Astrocyte (in vitro differentiated cells and primary cell): ENCODE measurements at regions not wholly inside any gene's neighbourhood (a gene's known extent, or its start where the extent isn't known, plus 50 kb on each side); places are given as distances from the start of the nearest gene placed in this dataset.

Experiments
- DNase-seq: peaks from one replicate; pipeline ENCODE4 v3.0.0-alpha.2; 2010; ENCODE audit warnings: low read depth
- FAIRE-seq: peaks from 2 replicates; lab custom pipeline; 2011; peaks lifted over from hg19 to GRCh38; lab: Jason Lieb, UNC
- H2AFZ ChIP-seq: 2 replicates; pipeline ENCODE4 v1.6.0; 2012; ENCODE audit warnings: low read depth, low read length, inconsistent platforms
- H3K27ac ChIP-seq: 2 replicates; pipeline ENCODE4 v1.5.1; 2011; ENCODE audit warnings: low read depth, low read length, inconsistent platforms
- H3K27me3 ChIP-seq: 2 replicates; pipeline ENCODE4 v1.6.0; 2011; ENCODE audit warnings: low read length, inconsistent platforms; ENCODE audit not compliant: insufficient read depth
- H3K36me3 ChIP-seq: 2 replicates; pipeline ENCODE4 v1.5.1; 2011; ENCODE audit warnings: low read length, inconsistent platforms; ENCODE audit not compliant: insufficient read depth
- H3K4me1 ChIP-seq: 2 replicates; pipeline ENCODE4 v1.5.1; 2011; ENCODE audit warnings: low read length, inconsistent platforms; ENCODE audit not compliant: insufficient read depth
- H3K4me2 ChIP-seq: 2 replicates; pipeline ENCODE4 v1.6.0; 2012; ENCODE audit warnings: low read length, inconsistent platforms
- H3K4me3 ChIP-seq: 2 replicates; pipeline ENCODE4 v1.5.1; 2011; ENCODE audit warnings: low read depth, mild to moderate bottlenecking, low read length, inconsistent platforms; ENCODE audit not compliant: insufficient read depth
- H3K79me2 ChIP-seq: 2 replicates; pipeline ENCODE4 v1.6.0; 2012; ENCODE audit warnings: mild to moderate bottlenecking, low read length, inconsistent platforms; ENCODE audit not compliant: insufficient read depth
- H3K9ac ChIP-seq: 2 replicates; pipeline ENCODE4 v1.6.0; 2012; ENCODE audit warnings: mild to moderate bottlenecking, low read length, inconsistent platforms
- H3K9me3 ChIP-seq: 2 replicates; pipeline ENCODE4 v1.5.1; 2012; ENCODE audit warnings: low read depth, mild to moderate bottlenecking, low read length, inconsistent platforms; ENCODE audit not compliant: insufficient read depth
- H4K20me1 ChIP-seq: 2 replicates; pipeline ENCODE4 v1.6.0; 2012; ENCODE audit warnings: low read length, inconsistent platforms; ENCODE audit not compliant: insufficient read depth
- H3K27ac Mint-ChIP-seq: one replicate; pipeline ENCODE4 v1.8.0; 2021; ENCODE audit warnings: mild to moderate bottlenecking, mixed read lengths; ENCODE audit not compliant: unreplicated experiment
- H3K27me3 Mint-ChIP-seq: one replicate; pipeline ENCODE4 v1.8.0; 2021; ENCODE audit warnings: low read depth, mixed read lengths; ENCODE audit not compliant: unreplicated experiment
- H3K36me3 Mint-ChIP-seq: one replicate; pipeline ENCODE4 v1.8.0; 2021; ENCODE audit warnings: low read depth, mixed read lengths; ENCODE audit not compliant: unreplicated experiment
- H3K4me1 Mint-ChIP-seq: one replicate; pipeline ENCODE4 v1.8.0; 2021; ENCODE audit warnings: low read depth, mixed read lengths; ENCODE audit not compliant: unreplicated experiment
- H3K4me3 Mint-ChIP-seq: one replicate; pipeline ENCODE4 v1.8.0; 2021; ENCODE audit warnings: mild to moderate bottlenecking, moderate library complexity, mixed read lengths; ENCODE audit not compliant: unreplicated experiment
- H3K9me3 Mint-ChIP-seq: one replicate; pipeline ENCODE4 v1.8.0; 2021; ENCODE audit warnings: mild to moderate bottlenecking, mixed read lengths; ENCODE audit not compliant: unreplicated experiment
- EZH2 ChIP-seq: IDR thresholded peaks from 2 replicates; pipeline ENCODE4 v1.6.1; 2012; ENCODE audit warnings: mild to moderate bottlenecking, low read length, inconsistent platforms; ENCODE audit not compliant: insufficient read depth
- TF ChIP-seq, protein P1 (sequence below): IDR thresholded peaks from 2 replicates; pipeline ENCODE4 v1.5.1; 2011; ENCODE audit warnings: low read depth, mild to moderate bottlenecking, inconsistent platforms, low read length, moderate library complexity; ENCODE audit not compliant: insufficient read depth

DNA sequence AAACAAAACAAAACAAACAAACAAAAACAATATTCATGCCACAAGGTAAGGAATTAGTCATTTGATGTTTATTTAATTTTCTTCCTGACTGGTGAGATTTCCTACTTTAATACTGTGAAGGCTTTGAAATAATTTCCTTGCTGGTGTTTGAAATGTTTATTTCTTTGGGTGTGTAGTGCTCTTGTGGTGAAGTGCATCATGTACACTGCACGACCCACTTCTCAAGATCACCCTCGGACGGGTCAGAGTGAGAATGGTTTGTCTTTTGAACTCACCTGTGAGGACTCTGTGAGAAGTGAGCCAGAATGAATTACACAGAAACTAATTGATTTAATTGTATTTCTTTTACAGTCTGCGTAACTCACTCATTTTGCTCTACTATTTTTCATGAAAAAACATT is 1211.5 kb downstream of the SORCS1 start:
- Mint-ChIP-seq H3K9me3 (no peaks in the 10 kb centered on the region), H3K36me3 (no peaks in the 10 kb centered on the region), H3K4me3 (no peak overlapping the region), H3K4me1 (peaks cover 8% of the 10 kb centered on the region), H3K27me3 (peaks cover 8% of the 10 kb centered on the region), H3K27ac (no peak overlapping the region)
- DNase-seq, result no peak
- Histone ChIP-seq H3K4me2 (no peak overlapping the region), H3K4me1 (peaks cover 5% of the 10 kb centered on the region), H3K27me3 (no peaks in the 10 kb centered on the region), H3K9ac (no peak overlapping the region), H3K27ac (no peak overlapping the region), H3K36me3 (no peaks in the 10 kb centered on the region), H3K79me2 (no peaks in the 10 kb centered on the region), H4K20me1 (no peaks in the 10 kb centered on the region), H2AFZ (no peak overlapping the region), H3K9me3 (no peaks in the 10 kb centered on the region), H3K4me3 (no peak overlapping the region)
- TF ChIP-seq EZH2, result no peak
- TF ChIP-seq, protein P1, sequence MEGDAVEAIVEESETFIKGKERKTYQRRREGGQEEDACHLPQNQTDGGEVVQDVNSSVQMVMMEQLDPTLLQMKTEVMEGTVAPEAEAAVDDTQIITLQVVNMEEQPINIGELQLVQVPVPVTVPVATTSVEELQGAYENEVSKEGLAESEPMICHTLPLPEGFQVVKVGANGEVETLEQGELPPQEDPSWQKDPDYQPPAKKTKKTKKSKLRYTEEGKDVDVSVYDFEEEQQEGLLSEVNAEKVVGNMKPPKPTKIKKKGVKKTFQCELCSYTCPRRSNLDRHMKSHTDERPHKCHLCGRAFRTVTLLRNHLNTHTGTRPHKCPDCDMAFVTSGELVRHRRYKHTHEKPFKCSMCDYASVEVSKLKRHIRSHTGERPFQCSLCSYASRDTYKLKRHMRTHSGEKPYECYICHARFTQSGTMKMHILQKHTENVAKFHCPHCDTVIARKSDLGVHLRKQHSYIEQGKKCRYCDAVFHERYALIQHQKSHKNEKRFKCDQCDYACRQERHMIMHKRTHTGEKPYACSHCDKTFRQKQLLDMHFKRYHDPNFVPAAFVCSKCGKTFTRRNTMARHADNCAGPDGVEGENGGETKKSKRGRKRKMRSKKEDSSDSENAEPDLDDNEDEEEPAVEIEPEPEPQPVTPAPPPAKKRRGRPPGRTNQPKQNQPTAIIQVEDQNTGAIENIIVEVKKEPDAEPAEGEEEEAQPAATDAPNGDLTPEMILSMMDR, result no peak
- FAIRE-seq, result no peak

- no peaks in the 10 kb centered on the region for H3K79me2 ChIP-seq
- no peak overlapping the region for H3K9ac ChIP-seq
- no peak overlapping the region for H3K4me3 ChIP-seq
- DNase-seq (peak; percentile 14), FAIRE-seq (no peak)
- Mint-ChIP-seq H3K4me3 (no peak overlapping the region), H3K9me3 (no peaks in the 10 kb centered on the region), H3K4me1 (peaks cover 8% of the 10 kb centered on the region), H3K27ac (peak overlapping the region; percentile 79), H3K27me3 (peaks cover 8% of the 10 kb centered on the region), H3K36me3 (no peaks in the 10 kb centered on the region)
- H3K4me1 ChIP-seq, result peaks cover 5% of the 10 kb centered on the region
- peak overlapping the region; percentile 88 for H2AFZ ChIP-seq
- TF ChIP-seq, protein P1, result no peak
- no peak for TF ChIP-seq EZH2
- no peaks in the 10 kb centered on the region for H3K27me3 ChIP-seq
- no peaks in the 10 kb centered on the region for H4K20me1 ChIP-seq
- H3K9me3 ChIP-seq, result no peaks in the 10 kb centered on the region
- peak overlapping the region; percentile 47 for H3K4me2 ChIP-seq
- no peak overlapping the region for H3K27ac ChIP-seq
- no peaks in the 10 kb centered on the region for H3K36me3 ChIP-seq
These were observed 1212.4 kb downstream of the SORCS1 start for GRCh38 chr10:105952153-105952552.

DNA sequence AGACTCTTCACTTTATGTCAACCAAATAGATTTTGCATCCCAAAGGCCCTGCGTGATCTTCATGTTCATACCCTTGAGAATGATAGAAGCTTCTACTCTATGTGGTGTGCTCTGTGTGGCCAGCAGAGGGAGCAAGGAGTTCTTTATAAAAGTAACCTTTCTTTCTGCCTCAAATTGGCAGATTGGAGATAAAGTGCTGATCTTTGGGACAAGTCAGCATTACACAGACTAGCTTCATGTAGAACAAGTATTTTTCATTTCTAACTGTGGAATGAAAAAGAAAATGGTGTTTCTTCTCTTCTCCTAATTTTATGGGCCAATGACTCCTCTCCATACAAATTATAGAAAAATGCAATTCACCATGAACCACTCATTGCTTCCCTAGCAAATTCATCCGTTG is 1214.1 kb downstream of the SORCS1 start:
- no peak for FAIRE-seq
- H3K27ac Mint-ChIP-seq, result no peak overlapping the region
- TF ChIP-seq EZH2, result no peak
- TF ChIP-seq, protein P1, result peak; percentile 84

More for the DNA sequence above, 1214.1 kb downstream of the SORCS1 start:
- Histone ChIP-seq H3K27ac (no peak overlapping the region), H3K27me3 (no peaks in the 10 kb centered on the region), H3K9me3 (no peaks in the 10 kb centered on the region), H3K4me3 (no peak overlapping the region), H2AFZ (no peak overlapping the region), H4K20me1 (no peaks in the 10 kb centered on the region), H3K79me2 (no peaks in the 10 kb centered on the region), H3K4me2 (no peak overlapping the region), H3K36me3 (no peaks in the 10 kb centered on the region), H3K9ac (no peak overlapping the region), H3K4me1 (peaks cover 5% of the 10 kb centered on the region)
- Mint-ChIP-seq H3K36me3 (no peaks in the 10 kb centered on the region), H3K4me1 (peaks cover 8% of the 10 kb centered on the region), H3K4me3 (no peak overlapping the region), H3K9me3 (no peaks in the 10 kb centered on the region), H3K27me3 (no peaks in the 10 kb centered on the region)
- no peak for DNase-seq
